SHP77 (cell line): ENCODE measurements at regions not wholly inside any gene's neighbourhood (a gene's known extent, or its start where the extent isn't known, plus 50 kb on each side); places are given as distances from the start of the nearest gene placed in this dataset.

ENCODE experiments used
- DNase-seq, 2 experiments: peaks; one replicate each; lab custom pipeline; 2025; lab: John Stamatoyannopoulos, UW

- DNase-seq: no peak
Observed at GRCh38 chr6:169082817-169083507, 170.7 kb downstream of the THBS2 start.

GRCh38 chr6:169082093-169082492, 171.6 kb downstream of the THBS2 start:
- DNase-seq: no peak

GRCh38 chr6:169081248-169081647, 172.4 kb downstream of the THBS2 start:
- no peak for DNase-seq

GRCh38 chr6:169079650-169080049, 174.0 kb downstream of the THBS2 start:
- DNase-seq: no peak

- no peak for DNase-seq
Observed at GRCh38 chr6:169078399-169079145, 175.1 kb downstream of the THBS2 start.

GRCh38 chr6:169075915-169076654, 177.6 kb downstream of the THBS2 start:
- DNase-seq: no peak

GRCh38 chr6:169075211-169075914, 178.3 kb downstream of the THBS2 start:
- DNase-seq: no peak

- DNase-seq: no peak
Observed at GRCh38 chr6:169074526-169074925, 179.1 kb downstream of the THBS2 start.

GRCh38 chr6:169073311-169073710, 180.3 kb downstream of the THBS2 start:
- DNase-seq: no peak

- DNase-seq: no peak
Observed at GRCh38 chr6:169072127-169073042, 181.3 kb downstream of the THBS2 start.

GRCh38 chr6:169071394-169071793, 182.3 kb downstream of the THBS2 start:
- DNase-seq: no peak

- no peak for DNase-seq
Observed at GRCh38 chr6:169070506-169071176, 183.0 kb downstream of the THBS2 start.

- no peak for DNase-seq
Observed at GRCh38 chr6:169069356-169069755, 184.3 kb downstream of the THBS2 start.

- DNase-seq: no peak
Observed at GRCh38 chr6:169064194-169064593, 189.5 kb downstream of the THBS2 start.

GRCh38 chr6:169062272-169062671, 191.4 kb downstream of the THBS2 start:
- DNase-seq: no peak

GRCh38 chr6:169058634-169059033, 195.0 kb downstream of the THBS2 start:
- DNase-seq: no peak

- DNase-seq: no peak
Observed at GRCh38 chr6:169052462-169052861, 201.2 kb downstream of the THBS2 start.

- no peak for DNase-seq
Observed at GRCh38 chr6:169051371-169051770, 202.3 kb downstream of the THBS2 start.

GRCh38 chr6:169048865-169049205, 204.8 kb downstream of the THBS2 start:
- no peak for DNase-seq

- DNase-seq: no peak
Observed at GRCh38 chr6:169048185-169048864, 205.3 kb downstream of the THBS2 start.
